Fibroblast of villous mesenchyme (primary cell): ENCODE measurements at regions not wholly inside any gene's neighbourhood (a gene's known extent, or its start where the extent isn't known, plus 50 kb on each side); places are given as distances from the start of the nearest gene placed in this dataset.

Experiments
- DNase-seq: peaks from one replicate; pipeline ENCODE4 v3.0.0-alpha.2; 2010; ENCODE audit warnings: low read depth
- H3K4me3 ChIP-seq: 2 replicates; pipeline ENCODE4 v1.5.1; 2011; ENCODE audit warnings: low read depth, mild to moderate bottlenecking, low read length
- CTCF ChIP-seq: IDR thresholded peaks from 2 replicates; pipeline ENCODE4 v1.5.1; 2012; ENCODE audit warnings: low read depth, mild to moderate bottlenecking, low read length; ENCODE audit not compliant: insufficient read depth

GRCh38 chr13:42658019-42658418 is 84.1 kb downstream of the TNFSF11 start:
- no peak overlapping the region for H3K4me3 ChIP-seq
- TF ChIP-seq CTCF: no peak
- no peak for DNase-seq

- H3K4me3 ChIP-seq: no peak overlapping the region
- peak; percentile 29 for TF ChIP-seq CTCF
- peak; percentile 28 for DNase-seq
Observed at GRCh38 chr13:42660333-42660965, 86.5 kb downstream of the TNFSF11 start.

- no peak overlapping the region for H3K4me3 ChIP-seq
- DNase-seq: no peak
- no peak for TF ChIP-seq CTCF
Observed at GRCh38 chr13:42667638-42668037, 93.7 kb downstream of the TNFSF11 start.

- DNase-seq: no peak
- no peak overlapping the region for H3K4me3 ChIP-seq
- no peak for TF ChIP-seq CTCF
Observed at GRCh38 chr13:42671502-42671901, 97.5 kb downstream of the TNFSF11 start.

GRCh38 chr13:42673677-42674076 is 99.7 kb downstream of the TNFSF11 start:
- no peak overlapping the region for H3K4me3 ChIP-seq
- no peak for DNase-seq
- TF ChIP-seq CTCF: no peak

GRCh38 chr13:42680748-42681147 is 100.6 kb upstream of the FAM216B start:
- no peak for TF ChIP-seq CTCF
- DNase-seq: no peak
- no peak overlapping the region for H3K4me3 ChIP-seq

GRCh38 chr13:42681326-42682100 is 99.9 kb upstream of the FAM216B start:
- no peak for DNase-seq
- TF ChIP-seq CTCF: no peak
- no peak overlapping the region for H3K4me3 ChIP-seq
